NCI-H2227 (cell line): ENCODE measurements at regions not wholly inside any gene's neighbourhood (a gene's known extent, or its start where the extent isn't known, plus 50 kb on each side); places are given as distances from the start of the nearest gene placed in this dataset.

Source experiments
- DNase-seq: peaks from one replicate; lab custom pipeline; 2025; ENCODE audit not compliant: unreplicated experiment; lab: John Stamatoyannopoulos, UW

- DNase-seq: no peak
Observed at GRCh38 chr4:175514174-175514573, 297.9 kb downstream of the GPM6A start.

GRCh38 chr4:175530655-175531054 is 281.4 kb downstream of the GPM6A start:
- DNase-seq: no peak

GRCh38 chr4:175531405-175532091 is 280.5 kb downstream of the GPM6A start:
- DNase-seq: no peak

DNA sequence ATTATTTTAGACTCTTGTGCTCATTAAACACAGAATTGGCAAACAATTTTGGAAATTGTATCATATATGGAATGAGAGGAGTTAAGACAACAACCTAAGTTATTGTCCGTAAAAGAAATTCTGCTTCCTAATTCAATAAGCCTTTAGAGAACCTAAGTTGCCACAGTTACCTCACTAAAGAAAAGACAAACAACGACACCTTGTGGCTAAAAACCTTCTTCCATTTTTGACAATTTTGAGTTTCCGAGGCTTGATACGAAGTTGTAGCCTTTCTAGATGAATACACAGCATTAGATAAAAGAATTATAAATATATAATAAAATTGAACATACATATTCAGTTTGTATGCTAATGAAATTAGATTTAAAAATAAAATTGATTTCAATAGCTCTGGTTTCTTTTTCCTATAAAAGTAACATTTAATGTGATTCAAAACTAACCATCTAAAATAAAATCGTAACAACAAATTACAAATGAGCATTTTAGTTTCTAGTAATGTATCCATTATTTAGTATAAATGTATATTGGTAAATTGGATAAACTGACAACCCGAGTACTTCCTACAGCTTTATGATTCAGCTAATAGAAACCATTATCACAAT is 275.1 kb downstream of the GPM6A start:
- DNase-seq: peak; percentile 78

DNA sequence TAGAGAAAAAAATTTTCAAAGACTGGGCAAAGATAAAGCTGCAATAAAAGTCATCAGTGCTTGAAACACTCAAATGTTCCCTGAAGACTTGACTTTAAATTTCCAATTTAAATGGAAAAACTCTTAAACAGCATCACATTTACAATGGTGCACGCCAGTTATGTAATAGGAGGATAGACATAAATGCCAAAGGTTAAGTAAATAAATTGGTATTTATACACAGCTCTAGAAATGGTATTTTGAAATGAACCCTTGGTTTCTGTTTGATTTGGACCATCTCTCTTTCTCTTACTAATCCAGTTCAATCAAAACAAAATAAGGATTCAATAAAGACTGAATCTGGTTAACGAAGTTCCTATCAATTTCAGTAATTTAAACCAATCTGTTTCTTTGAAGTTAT is 272.6 kb downstream of the GPM6A start:
- no peak for DNase-seq

GRCh38 chr4:175540151-175540550 is 271.9 kb downstream of the GPM6A start:
- no peak for DNase-seq

- DNase-seq: no peak
Observed at GRCh38 chr4:175540732-175541131, 271.3 kb downstream of the GPM6A start.

DNA sequence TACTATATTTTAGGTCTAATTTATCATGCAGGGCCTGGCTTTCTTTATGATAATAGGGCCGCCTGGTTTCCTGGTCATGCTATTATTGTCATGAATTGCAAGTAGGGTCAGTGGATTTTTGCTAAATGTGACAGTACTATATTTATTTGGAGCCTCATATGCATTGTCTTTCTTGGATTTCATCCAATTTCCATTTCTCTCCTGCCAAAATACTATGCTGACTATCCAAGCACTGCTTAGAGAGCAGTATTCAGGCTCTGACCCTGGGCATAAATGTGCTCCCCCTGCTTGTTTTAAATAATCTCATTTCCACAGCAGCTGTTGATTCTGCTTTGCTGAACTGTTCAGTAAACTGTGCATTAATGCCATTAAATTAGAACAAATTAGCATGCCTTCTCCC is 269.3 kb downstream of the GPM6A start:
- DNase-seq: peak; percentile 53

DNA sequence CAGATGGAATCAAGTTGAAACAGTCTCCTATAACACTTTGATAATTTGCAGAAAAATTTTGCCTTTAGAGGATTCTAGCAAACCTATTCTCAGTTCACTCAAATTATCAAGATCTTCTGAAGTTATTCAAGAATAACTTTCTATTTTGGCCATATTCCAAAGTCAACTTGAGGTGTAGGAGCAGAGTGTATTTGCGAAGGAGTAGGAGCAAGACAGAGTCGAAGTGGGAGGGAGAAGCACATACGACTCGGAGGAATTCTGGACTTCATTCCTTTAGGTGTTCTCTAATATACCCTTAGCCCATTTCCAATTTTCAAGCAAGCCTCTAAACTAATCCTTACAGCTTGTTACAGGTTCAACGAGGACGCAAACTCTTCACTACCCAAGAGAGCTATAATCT is 252.9 kb downstream of the GPM6A start:
- peak; percentile 7 for DNase-seq

DNA sequence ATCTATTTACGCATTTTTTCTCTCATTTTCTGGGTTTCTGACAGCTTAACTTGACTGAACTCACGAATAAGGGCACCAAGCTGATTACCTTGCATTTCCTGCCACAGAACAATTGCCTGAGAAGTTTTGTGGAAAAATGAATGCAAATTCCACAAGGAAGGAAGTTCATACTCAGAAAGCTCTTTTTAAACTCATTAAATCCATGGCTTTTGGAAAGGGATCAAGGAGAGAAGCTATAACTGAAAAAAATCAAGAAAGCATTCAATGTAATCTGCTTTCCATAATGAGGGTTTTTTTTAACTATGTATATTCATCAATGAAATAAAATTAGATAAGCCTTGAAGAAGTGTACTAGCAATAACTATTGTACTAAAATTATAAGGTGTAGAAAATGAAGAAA is 252.5 kb downstream of the GPM6A start:
- no peak for DNase-seq

DNA sequence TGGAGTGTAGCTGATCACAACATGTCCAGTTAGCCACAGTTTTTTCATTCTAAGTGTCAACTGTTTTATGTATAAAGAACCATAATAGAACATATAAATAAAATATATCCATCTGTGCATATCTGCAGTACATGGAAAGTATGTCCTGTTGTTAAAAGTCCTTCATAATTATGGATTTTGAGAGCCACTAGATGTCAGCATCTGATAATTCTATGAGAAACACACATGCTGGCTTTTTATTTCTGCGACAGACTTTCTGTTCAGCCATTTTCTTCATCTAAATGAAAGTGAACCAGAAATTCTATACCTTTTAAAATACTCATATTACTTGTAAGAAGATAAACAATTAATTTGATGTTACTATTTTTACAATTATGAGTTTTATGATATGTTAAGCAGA is 251.5 kb downstream of the GPM6A start:
- peak; percentile 73 for DNase-seq

GRCh38 chr4:175561696-175562095 is 250.4 kb downstream of the GPM6A start:
- DNase-seq: no peak

- DNase-seq: no peak
Observed at GRCh38 chr4:175562111-175562510, 250.0 kb downstream of the GPM6A start.

- peak; percentile 30 for DNase-seq
Observed at GRCh38 chr4:175562542-175562941, 249.5 kb downstream of the GPM6A start.
